D721Med (cell line): ENCODE measurements at regions not wholly inside any gene's neighbourhood (a gene's known extent, or its start where the extent isn't known, plus 50 kb on each side); places are given as distances from the start of the nearest gene placed in this dataset.

Experiments
- DNase-seq: peaks from one replicate; pipeline ENCODE4 v3.0.0; 2011; ENCODE audit warnings: low spot score; ENCODE audit not compliant: insufficient read length
- FAIRE-seq: peaks from 2 replicates; lab custom pipeline; 2011; peaks lifted over from hg19 to GRCh38; lab: Jason Lieb, UNC
- CTCF ChIP-seq: IDR thresholded peaks from 2 replicates; pipeline ENCODE4 v1.5.1; 2012; ENCODE audit warnings: mild to moderate bottlenecking, control low read depth; ENCODE audit not compliant: insufficient read depth; ENCODE audit errors: missing control alignments

DNA sequence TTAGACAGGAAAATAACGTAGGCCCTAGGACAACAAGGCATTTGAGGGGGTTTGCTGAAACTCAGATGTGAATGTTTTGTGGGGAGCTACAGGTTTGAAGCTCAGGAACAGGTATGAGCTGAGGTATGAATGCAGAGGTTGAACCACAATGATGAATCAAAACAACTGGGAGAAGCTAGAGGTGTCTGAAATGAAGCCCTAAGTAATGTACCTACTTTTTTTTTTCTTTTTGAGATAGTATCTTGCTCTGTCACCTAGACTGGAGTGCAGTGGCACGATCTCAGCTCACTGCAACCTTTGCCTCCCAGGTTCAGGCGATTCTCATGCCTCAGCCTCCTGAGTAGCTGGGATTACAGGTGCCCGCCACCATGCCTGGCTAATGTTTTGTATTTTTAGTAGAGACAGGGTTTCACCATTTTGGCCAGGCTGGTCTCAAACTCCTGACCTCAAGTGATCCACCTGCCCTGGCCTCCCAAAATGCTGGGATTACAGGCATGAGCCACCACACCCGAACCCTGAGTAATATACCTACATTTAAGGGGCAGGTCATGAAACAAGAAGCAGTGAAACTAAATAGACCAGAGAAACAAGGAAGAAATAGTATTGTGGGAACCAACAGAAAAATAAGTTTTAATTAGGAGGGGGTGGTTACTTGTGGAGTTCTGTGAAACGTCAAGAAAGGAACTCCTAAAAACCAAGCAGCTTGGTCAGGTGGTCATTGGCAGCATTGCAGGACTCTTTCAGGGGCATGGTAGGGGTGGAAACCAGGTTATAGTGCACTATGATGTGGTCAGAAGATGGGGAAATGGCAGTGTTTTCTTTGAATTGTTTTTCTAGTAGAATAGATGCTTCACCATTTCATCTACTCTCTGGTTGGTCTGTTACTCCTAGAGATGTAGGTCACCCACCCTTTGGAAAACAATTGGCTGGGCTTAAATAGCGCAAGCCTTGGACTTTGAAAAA, 138.1 kb downstream of the CD164 start:
- DNase-seq (no peak), FAIRE-seq (no peak)
- TF ChIP-seq CTCF: no peak

DNA sequence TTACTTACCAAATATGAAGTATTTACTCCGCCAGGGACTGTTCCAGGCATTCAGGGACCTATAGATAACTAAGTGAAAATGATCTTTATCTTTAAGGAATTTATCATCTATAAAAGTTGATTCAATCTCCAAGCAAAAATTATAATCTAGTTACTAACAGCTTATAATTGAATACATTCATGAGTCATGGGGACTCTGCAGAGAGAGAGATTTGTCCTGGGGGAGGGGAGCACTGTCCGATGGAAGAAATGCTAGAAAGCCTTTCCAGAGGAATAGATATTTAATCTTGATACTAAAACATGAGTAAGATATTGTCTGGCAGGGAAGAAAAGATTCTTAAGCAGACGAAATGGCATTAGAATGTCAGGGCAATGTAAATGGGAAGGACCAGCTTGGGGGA, 139.3 kb downstream of the CD164 start:
- DNase-seq (no peak), FAIRE-seq (no peak)
- no peak for TF ChIP-seq CTCF

DNA sequence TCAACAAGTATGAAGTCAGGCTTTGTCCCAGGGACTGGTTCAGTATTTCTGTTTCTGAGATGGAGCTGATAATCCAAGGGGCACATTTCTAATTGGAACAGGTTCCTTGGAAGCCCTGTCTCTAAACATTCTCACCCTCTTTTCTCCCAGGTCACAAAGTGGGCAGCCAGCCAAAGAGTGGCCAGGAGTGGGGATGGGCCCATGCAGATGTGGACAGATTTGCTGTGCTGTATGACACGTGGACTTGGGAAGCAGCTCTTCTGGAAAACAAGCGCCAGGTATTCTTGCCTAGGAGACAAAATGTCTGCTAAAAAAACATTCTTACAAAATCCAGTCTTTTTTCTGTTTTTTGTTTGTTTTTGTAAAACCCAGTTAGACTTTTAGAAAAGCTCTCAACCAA, 140.2 kb downstream of the CD164 start:
- TF ChIP-seq CTCF: no peak
- DNase-seq (no peak), FAIRE-seq (no peak)

GRCh38 chr6:109241199-109241598, 141.1 kb downstream of the CD164 start:
- FAIRE-seq: no peak
- TF ChIP-seq CTCF: no peak
- no peak for DNase-seq

DNA sequence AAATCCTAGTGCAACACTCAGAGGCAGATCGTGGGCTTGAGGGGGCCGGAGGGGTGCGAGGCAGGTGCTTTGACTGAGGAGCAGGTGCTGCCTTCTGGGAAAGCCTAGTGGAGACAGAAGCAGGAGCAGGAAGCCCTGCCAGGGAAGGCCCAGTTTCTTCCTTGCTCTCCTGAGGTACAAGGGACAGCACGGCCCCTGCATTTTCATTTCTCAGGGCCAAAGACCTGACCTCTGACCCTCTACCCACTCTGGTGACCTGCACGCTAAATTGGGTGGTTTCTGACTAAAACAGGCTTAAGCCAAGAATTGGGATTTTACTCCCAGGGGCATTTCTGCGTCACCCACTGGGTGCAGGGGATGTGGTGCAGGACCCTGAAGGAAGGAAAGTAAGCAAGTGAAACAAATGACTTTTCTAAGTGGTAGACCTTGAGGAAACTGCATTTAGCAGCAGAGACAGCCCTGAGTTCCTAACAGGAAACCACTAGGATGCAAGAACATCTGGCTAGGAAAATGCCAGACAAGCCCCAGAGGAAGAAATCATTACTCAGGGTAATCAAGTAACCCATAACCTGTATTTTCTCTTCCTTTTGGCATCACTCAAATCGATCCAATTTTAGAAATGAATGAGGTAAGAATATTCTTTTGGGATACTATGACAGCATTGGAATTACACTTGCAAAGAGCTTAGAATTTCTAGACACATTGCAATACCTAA, 141.7 kb downstream of the CD164 start:
- no peak for TF ChIP-seq CTCF
- DNase-seq: no peak
- FAIRE-seq: no peak

GRCh38 chr6:109239651-109240321, 142.5 kb downstream of the CD164 start:
- DNase-seq (no peak), FAIRE-seq (no peak)
- no peak for TF ChIP-seq CTCF
